Right lobe of liver (tissue), 4 donors: ENCODE measurements at regions not wholly inside any gene's neighbourhood (a gene's known extent, or its start where the extent isn't known, plus 50 kb on each side); places are given as distances from the start of the nearest gene placed in this dataset.

Experiments used
- POLR2A ChIP-seq: fragments of 450-650 bp; IDR thresholded peaks from one replicate; pipeline ENCODE4 v1.6.1; 2017; ENCODE audit warnings: antibody characterized with exemption, mild to moderate bottlenecking
- TF ChIP-seq, protein P1 (sequence below), 4 donors: fragments of 200-600 bp in 3 of 4; fragments of 450-650 bp in 1 of 4; IDR thresholded peaks; one replicate each; pipeline versions ENCODE4 v1.5.1 to v1.8.0; 2016 to 2022; ENCODE audit warnings: antibody characterized with exemption in 4 of 4, mild to moderate bottlenecking in 2 of 4
- donor health status: DM: no; HTN: no; CAD: no.
- donor health status: DM: no; HTN: no; CAD: no.
- donor health status: DM: no; HTN: yes; CAD: no.

DNA sequence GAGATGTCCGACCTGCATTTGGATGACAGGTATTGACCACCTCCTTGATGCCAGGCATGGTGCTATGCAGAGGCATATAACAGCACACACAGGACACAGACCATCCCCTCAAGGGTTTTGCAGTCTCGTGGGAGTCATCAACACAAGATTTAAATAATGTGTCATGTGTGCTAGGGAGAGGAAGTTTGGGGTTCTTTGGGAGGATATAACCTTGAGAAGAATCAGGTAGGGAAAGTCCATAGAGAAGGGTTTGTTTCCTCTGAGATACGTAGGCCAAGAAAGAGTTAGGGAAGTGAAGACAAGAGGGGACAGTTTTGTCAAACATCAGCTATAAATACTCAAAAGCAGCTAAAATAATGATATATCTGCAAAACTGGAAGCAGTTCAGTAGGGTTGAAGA is 215.9 kb upstream of the RBFOX1 start:
- TF ChIP-seq, protein P1, sequence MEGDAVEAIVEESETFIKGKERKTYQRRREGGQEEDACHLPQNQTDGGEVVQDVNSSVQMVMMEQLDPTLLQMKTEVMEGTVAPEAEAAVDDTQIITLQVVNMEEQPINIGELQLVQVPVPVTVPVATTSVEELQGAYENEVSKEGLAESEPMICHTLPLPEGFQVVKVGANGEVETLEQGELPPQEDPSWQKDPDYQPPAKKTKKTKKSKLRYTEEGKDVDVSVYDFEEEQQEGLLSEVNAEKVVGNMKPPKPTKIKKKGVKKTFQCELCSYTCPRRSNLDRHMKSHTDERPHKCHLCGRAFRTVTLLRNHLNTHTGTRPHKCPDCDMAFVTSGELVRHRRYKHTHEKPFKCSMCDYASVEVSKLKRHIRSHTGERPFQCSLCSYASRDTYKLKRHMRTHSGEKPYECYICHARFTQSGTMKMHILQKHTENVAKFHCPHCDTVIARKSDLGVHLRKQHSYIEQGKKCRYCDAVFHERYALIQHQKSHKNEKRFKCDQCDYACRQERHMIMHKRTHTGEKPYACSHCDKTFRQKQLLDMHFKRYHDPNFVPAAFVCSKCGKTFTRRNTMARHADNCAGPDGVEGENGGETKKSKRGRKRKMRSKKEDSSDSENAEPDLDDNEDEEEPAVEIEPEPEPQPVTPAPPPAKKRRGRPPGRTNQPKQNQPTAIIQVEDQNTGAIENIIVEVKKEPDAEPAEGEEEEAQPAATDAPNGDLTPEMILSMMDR (IDR thresholded peaks at IDR 0.05), result no peak
- TF ChIP-seq POLR2A, result no peak
